ENCODE measurements at regions not wholly inside any gene's neighbourhood (a gene's known extent, or its start where the extent isn't known, plus 50 kb on each side); places are given as distances from the start of the nearest gene placed in this dataset.

- TF ChIP-seq CTCF (IDR thresholded peaks at IDR 0.05) = peak; percentile 8
- no peak for TF ChIP-seq EZH2 (IDR thresholded peaks at IDR 0.05; ENCODE audit: borderline replicate concordance, insufficient read depth, low read depth, low read length, poor library complexity, severe bottlenecking)
These were observed 235.0 kb upstream of the PLPP4 start for GRCh38 chr10:120221873-120222485.
